NCI-H2171 treated with DMSO at 0.1 percent for 48 hours (cell line): ENCODE measurements at regions not wholly inside any gene's neighbourhood (a gene's known extent, or its start where the extent isn't known, plus 50 kb on each side); places are given as distances from the start of the nearest gene placed in this dataset.
A peak's percentile ranks its signal among the peaks of the same experiment; 100 is the strongest.
"Not testable (repeated sequence)": the region's sequence is repeated elsewhere in the genome, so short reads cannot be mapped to it uniquely, and the experiment has no call there.

ENCODE experiments used
- DNase-seq: peaks from one replicate; lab custom pipeline; 2025; lab: John Stamatoyannopoulos, UW

DNA sequence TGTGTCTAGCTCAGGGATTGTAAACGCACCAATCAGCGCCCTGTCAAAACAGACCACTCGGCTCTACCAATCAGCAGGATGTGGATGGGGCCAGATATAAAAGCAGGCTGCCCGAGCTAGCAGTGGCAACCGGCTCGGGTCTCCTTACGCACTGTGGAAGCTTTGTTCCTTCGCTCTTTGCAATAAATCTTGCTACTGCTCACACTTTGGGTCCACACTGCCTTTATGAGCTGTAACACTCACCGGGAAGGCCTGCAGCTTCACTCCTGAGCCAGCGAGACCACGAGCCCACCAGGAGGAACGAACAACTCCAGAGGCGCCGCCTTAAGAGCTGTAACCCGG is 630.6 kb upstream of the NXPH2 start:
- not testable (repeated sequence) for DNase-seq

DNA sequence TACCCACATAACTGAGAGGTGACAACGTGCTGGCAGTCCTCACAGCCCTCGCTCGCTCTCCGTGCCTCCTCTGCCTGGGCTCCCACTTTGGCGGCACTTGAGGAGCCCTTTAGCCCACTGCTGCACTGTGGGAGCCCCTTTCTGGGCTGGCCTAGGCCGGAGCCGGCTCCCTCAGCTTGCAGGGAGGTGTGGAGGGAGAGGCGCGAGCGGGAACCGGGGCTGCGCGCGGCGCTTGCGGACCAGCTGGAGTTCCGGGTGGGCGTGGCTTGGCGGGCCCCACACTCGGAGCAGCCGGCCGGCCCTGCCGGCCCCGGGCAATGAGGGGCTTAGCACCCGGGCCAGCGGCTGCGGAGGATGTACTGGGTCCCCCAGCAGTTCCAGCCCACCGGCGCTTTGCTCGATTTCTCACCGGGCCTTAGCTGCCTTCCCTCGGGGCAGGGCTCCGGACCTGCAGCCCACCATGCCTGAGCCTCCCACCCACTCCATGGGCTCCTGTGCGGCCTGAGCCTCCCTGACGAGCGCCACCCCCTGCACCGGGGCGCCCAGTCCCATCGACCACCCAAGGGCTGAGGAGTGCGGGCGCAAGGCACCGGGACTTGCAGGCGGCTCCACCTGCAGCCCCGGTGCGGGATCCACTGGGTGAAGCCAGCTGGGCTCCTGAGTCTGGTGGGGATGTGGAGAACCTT is 630.1 kb upstream of the NXPH2 start:
- not testable (repeated sequence) for DNase-seq

DNA sequence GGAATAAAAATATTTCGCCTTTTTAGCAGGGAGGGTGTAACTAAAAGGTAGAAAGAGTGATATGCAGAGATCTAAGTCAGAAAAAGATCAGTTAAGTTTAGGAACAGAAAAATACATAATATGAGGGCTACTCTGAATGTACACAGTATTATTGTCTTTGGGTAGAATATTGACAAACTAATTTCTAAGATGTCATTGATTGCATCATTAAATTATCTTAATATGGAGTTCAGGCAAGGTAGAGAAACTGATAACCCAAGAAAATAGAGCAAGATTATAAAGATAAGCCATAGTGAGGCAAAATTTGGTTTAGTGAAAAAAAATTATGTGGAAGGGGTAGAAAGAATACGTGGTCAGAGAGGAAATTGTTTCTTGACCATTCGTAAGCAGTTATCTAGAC is 629.0 kb upstream of the NXPH2 start:
- no peak for DNase-seq

DNA sequence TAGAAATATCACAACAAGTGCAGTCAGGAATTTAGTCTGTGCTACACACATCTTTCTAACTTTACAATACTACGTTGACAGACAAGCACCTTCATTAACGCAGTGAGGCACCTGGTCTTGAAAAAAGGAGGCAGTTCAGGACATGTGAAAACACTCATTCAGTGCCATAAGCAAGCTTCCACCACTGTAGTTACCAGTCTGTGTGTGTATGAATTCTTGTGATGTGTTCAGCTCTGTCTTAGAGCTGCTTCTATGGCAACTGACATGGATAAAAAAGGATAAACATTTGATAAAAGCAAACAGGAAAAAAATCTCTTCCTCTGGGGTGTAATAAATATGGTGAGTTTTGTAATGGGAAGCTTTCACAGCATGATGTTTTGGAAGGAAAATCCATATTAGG is 623.8 kb upstream of the NXPH2 start:
- no peak for DNase-seq

DNA sequence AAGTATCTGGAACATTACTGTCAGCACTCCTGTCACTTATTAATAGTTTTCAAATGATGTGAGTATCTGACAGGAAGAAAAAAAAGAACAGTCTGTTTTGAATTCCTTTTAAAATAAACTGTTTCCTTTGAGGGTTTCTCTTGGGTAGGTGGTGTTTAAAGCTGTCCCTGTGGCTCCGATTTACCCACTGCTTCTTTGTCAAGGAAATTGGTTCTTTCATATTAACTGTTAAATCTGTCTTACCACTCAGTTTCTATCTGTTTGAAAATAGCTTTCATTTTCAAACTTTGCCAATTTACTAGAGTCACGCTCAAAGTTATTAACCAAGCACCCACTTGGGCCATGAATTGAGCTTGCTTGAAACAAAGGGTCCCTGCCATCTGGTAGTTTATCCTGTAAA is 614.6 kb upstream of the NXPH2 start:
- no peak for DNase-seq

DNA sequence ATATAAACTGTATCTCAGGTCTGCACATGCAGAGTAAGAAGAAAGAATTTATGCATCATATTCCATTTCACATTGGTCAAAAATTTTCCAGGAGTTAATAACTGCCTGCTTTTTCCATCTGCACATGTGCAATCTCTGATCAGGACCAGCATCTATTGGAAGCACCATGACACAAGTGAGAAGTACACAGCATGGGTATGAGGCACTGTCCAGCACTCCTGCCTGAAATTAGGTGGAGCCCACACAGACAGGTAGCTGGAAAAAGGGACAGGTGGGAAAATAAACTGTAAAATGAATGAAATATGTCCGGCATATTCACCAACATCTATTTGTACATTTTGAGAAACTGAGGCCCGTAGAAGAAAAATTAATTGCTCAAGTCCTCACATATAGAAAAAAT is 609.2 kb upstream of the NXPH2 start:
- DNase-seq = no peak

DNA sequence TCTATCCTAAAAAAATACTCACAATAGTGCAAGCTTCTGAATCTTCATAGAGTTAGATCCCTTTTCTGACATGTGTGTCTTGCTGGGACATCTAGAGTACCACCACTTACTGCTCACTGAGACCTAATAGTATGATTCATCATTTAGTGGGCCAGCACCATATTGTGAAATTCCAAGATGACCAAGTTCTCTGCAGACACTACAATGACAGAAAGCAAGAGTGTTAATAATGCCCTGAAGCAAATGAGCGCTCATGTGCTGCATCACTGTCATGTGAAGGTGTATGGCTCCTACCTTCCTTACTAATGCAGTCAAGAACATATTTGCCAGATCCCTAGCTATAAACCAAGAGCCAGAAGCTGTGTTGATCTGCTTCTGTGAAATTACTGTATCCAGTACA is 606.2 kb upstream of the NXPH2 start:
- no peak for DNase-seq

DNA sequence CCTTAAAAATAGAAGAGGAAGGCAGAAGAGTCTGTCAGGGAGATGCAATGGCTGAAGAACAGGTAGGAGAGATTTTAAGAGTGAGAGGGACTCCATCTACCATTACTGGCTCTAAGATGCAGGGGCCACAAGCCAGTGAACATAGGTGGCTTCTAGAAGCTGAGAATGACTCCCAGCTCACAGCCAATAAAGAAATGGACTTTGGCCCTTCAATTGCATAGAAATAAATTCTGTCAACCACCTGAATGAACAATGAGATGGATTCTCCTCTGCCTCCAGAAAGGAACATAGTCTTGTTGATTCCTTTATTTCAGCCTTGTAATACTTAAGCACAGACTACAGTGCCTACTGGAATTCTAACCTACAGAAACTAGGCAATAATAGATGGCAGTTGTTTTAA is 603.3 kb upstream of the NXPH2 start:
- DNase-seq = no peak

DNA sequence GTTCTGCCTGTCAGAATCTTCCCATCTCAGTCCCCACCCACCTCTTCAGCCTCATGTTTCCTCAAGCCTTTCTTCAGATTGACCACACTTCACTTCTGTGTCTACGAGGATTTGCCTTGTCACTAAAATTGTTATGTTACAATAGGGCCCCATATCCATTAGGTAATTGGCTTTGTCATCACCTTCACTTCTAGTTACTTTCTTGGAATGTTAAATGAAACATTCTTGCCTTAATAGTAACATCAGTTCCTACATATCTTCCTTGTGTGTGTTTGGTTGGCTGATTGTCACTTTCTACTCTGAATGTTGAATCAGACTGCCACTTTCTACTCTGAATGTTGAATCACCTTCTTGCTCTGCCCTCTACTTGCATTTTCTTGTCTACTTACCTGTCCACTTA is 599.9 kb upstream of the NXPH2 start:
- DNase-seq = no peak

DNA sequence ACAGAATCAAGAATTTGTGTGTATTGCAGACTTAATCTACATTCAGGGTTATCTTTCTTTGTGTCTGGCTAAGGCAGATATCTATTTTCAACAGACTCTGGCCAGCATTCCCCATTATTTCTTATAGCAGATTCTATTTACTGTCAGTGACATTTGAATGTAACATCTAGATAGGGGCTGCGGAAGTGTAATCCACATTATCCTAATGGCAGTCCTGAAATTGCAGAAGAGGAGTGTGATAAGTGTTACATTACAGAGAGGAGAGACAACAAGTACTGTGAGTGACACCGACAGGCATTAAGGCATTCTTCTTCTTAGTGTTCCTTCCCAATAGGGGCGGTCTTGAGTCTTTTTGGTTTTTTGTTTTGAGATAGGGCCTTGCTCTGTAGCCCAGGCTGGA is 598.2 kb upstream of the NXPH2 start:
- no peak for DNase-seq

DNA sequence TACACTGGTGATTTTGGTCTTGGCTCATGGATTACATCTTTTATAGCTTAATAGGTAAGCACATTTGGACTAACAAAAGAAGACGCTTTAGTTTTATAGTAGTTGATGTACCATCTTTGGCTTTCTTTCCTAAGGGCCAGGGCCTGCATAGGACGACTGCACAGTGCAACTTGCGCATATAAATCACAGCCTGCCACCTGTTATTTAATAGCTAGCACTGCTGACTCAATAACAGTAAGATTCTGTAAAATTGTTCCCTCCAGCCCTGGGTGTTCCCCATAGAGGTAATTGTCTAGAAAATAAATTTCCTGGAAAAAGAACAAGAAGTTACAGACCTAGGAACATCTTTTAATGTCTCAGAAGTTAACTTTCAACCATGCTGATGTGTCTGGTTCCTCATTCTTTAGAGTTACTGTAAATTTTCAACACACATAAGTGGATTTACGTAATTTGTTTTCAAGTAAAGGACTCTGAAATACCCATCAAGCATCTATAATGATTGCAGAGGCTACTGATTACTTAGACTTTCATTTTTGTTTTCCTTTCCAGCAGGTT is 594.2 kb upstream of the NXPH2 start:
- no peak for DNase-seq

DNA sequence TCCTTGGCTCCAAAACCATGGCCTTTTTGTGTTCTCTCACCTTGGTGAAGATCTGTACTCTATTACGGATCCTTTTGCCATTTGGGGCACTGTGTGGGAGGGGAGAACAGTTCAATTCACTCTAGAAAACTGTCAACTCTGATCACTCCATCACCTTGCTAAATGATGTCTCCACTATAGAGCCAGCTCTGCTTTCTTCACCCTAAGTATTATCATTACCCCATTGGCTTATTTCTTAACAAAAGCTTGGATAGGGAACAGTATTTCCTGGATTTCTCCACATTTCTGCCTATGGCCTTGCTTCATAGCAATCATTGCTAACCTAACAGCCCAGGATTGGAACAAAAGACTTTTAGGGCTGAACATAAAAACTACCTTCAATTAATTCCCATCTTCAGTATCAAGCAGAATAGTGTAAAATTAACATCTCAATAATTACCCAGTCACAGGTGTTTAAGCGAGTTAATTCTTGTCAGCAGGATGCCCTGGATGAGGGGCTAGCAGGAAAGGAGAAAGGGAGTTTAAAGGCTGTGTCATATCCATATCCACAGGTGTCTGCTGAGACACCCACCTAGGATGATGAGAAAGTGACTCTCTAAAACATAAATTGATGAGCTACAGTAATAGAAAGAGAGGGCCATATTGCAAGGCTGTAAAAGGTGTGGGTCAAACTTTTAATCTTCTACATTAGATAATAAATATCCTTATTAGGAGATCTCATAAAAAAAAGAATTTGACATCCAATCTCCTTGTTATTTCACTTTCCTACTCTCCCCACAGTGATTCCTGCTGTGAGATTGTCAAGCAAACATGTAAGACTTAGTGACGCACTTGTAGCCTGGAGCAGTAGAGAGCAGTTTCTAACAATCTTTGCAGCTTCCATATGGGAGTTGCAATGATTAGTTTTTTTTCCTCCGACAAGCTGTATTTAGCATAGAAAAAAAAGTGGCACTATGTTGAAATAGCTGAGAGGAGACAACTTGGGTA is 589.5 kb upstream of the NXPH2 start:
- no peak for DNase-seq

DNA sequence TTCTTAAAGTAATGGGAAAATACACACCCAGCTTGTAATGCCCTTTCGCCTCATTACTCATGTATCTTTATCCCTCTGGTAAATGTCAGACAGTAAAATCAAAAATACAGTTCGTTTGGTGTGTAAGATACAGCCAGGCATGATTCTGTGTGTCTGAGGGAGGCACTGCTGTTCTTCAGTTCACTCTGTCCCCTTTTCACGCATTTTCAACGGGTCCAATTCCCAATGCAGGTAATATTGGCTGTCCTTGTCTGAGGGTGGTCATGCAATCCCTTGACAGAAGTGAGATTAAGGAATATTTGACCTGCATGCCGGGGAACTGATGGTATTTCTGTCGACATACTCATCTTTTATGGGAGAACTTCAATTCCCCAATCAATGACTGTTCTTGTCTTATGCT is 587.2 kb upstream of the NXPH2 start:
- no peak for DNase-seq

DNA sequence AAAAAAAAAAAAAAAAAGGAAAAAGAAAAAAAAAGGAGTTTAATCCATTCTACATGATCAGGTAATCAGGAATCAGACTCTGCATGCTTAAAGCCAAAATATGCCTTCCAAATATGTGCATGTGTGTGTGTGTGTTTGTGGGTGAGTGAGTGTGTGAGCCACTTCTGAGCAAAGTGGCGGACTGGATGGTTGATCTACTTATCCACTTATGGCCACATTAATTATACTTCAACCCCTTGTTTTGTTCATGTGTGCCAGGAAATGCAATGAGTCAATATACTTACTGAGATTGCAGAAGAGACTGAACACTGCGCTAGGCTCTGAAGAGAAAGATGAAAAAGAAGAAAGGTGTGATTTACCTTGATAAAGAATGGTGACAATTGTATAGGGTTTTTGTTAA is 586.5 kb upstream of the NXPH2 start:
- no peak for DNase-seq

DNA sequence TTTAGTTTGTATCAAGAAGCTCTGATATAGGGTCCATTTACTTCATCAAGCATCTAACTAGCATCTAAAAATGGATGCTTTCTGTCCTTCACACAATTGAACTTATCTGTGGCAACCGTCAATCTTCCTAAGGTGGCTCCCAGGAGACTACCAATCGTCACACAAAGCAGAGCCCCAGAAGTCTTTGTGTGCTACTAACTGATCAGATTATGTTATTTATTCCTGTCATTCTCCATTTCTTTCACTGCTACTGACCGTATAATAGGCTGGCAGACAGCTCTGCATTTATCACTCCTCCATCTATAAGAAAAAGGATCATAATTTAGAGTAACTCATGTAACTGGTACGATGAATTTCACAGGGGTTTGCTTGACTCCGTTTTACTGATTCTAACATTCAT is 585.0 kb upstream of the NXPH2 start:
- no peak for DNase-seq

DNA sequence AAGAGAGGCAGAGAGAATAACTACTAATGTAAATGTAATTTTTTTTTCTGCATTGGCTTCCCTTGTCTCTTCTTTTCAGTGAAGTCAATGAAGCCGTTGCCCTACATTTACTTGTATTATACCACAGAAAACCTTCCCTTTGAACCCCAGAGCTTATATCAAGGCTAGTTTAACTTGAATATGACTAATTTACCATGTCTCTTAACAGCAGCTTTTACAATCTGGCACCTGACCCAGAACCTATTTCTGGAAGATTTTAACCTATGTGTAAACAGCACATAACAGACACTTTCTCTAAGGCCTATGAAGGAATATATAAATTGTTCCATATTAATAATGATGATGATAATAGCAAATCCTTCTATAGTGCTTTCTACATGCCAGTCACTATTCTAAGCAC is 580.5 kb upstream of the NXPH2 start:
- no peak for DNase-seq

DNA sequence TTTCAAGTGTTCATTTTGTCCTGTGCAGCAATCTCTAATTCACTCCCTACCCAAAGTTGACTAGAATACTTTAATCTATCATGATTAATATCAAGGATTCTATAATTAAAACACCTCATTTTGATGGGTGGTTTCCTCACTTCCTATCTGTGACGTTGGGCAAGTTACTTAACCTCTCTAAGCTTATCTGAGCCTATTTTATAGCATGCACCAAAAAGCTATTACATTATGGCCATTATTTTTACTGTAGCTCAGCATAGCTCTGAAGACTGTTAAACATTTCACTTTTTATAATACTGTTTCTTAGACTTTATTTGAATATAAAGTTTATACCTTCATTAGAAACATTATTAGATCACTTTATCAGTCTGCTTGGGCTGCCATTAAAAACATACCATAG is 579.6 kb upstream of the NXPH2 start:
- DNase-seq = no peak

DNA sequence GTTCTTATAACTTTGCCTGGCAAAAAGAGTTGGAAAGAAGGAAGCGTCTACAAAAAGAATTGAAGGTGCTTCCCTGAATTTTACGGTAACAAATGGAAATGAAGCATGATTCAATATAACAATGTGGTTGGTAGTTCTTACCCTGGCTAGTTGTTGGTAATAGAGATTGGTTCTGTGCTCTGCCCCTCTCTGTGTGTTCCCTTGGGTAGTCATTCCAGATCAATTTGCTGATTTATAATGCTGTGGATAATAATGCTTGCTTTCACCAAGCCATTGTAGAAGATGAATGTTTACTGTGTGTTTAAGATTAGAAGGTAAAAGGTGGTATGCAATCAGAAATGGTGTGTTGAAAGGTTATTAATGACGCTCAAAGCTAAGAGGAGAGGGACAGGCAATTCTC is 577.8 kb upstream of the NXPH2 start:
- no peak for DNase-seq

DNA sequence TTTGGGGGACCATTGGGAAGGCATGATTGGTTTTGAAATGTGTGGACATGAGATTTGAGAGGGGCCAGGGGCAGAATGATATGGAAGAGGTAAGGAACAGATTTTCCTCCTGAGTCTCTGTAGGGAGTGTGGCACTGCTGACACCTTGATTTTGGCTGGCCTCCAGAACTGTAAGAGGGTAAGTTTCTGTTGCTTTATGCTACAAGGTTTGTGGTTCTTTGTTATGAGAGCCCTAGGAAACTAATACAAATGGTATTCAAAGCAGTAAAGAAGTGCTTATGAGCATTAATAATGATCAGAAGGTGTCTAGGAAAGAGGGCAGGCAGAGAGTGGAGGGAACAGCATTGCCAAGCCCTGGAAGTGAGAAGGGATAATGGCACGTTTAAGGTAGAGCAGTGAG is 574.3 kb upstream of the NXPH2 start:
- DNase-seq = peak; percentile 76

DNA sequence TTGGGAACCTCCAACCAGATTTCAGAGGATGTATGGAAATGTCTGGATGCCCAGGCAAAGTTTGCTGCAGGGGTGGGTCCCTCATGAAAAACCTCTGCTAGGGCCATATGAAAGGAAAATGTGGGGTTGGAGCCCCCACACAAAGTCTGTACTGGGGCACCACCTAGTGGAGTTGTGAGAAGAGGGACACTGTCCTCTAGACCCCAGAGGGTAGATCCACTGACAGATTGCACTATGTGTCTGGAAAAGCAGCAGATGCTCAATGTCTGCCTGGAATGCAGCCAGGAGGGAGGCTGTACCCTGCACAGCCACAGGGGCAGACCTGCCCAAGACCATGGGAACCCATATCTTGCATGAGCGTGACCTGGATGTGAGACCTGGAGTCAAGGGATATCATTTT is 573.7 kb upstream of the NXPH2 start:
- peak; percentile 88 for DNase-seq

DNA sequence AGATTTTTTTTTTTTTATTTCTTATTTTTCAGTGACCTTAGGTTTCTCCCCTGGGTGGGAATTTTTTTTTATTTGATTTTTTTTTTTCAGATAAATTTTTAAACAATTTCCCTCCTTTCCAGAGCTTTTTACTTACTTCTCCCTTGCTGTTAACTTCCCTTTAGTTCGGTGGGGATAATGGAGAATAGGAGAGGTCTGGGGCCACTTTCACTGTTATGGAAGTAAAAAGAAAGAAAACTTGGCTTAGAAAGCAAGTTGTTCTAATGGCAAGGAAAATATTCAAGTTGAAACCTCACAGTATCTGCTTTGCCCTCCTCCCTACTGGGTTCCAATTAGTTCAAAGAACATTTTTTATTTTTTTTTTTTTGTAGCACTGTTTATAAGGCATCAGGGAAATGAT is 537.1 kb upstream of the NXPH2 start:
- DNase-seq = no peak

DNA sequence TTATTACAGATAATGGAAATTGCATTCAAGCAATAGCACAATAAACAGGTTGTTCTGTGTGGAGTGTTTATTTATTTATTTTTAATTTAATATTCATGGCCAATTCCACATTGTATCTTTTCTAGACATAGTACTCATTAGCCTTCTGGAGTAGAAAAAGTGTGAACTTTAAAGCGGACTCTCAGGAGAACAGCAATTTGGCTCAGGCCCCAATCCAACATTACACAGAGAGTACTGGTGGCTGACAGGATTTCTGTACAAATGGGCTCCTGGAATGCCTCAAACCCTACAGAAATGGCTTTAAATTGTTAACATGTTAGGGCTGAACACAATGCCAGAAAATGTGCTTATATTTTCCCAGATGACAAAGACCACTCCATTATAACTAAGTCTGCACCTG is 533.9 kb upstream of the NXPH2 start:
- DNase-seq = no peak

DNA sequence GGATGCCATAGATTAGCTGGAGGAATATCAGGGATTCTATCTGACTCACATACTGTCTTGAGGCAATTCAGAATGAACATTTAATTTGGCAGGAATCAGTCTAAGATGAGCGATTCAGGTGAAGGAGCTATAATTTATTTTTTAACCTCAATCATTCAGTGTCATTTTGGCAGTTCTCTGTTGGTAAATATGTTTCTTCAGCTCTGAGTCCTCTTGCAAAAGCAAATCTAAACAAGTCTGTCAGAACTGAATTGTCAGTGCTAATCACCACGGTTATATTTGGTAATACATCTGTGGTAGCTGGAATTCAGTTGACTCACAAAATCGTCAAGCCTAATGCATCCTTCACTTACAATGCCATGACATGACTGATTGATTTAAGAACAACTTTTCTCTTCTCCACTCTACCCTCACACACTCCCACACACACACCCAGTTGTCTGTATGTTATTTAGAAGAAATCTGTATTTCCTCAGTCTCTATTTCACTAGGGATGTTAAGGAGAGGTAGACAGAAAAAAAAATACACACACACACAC is 516.6 kb upstream of the NXPH2 start:
- DNase-seq = no peak
